GM10266 (cell line): ENCODE measurements at regions not wholly inside any gene's neighbourhood (a gene's known extent, or its start where the extent isn't known, plus 50 kb on each side); places are given as distances from the start of the nearest gene placed in this dataset.

Source experiments
- DNase-seq: peaks from one replicate; pipeline ENCODE4 v3.0.0; 2012; ENCODE audit errors: extremely low spot score
- TF ChIP-seq, protein P1 (sequence below): IDR thresholded peaks from 2 replicates; pipeline ENCODE4 v1.5.1; 2012; ENCODE audit warnings: mild to moderate bottlenecking, low read depth; ENCODE audit not compliant: control insufficient read depth, insufficient read depth; ENCODE audit errors: missing control alignments

DNA sequence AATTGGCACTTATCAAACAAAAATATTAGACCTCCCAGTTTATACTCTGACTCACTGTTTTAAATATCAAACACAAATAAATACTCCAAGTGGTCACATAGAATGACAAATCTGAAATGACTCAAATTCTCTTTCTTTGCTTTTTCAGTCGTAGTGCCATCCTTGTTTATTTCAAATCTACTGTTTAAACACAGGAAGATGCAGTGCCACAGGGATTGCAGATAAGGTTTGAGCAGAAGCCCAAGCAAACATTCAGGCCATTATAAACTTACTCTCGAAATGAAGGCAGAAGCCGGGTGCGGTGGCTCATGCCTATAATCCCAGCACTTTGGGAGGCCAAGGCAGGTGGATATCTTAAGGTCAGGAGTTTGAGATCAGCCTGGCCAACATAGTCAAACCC is 255.4 kb upstream of the PLXNA2 start:
- TF ChIP-seq, protein P1, sequence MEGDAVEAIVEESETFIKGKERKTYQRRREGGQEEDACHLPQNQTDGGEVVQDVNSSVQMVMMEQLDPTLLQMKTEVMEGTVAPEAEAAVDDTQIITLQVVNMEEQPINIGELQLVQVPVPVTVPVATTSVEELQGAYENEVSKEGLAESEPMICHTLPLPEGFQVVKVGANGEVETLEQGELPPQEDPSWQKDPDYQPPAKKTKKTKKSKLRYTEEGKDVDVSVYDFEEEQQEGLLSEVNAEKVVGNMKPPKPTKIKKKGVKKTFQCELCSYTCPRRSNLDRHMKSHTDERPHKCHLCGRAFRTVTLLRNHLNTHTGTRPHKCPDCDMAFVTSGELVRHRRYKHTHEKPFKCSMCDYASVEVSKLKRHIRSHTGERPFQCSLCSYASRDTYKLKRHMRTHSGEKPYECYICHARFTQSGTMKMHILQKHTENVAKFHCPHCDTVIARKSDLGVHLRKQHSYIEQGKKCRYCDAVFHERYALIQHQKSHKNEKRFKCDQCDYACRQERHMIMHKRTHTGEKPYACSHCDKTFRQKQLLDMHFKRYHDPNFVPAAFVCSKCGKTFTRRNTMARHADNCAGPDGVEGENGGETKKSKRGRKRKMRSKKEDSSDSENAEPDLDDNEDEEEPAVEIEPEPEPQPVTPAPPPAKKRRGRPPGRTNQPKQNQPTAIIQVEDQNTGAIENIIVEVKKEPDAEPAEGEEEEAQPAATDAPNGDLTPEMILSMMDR: no peak
- no peak for DNase-seq

GRCh38 chr1:208500375-208500774 is 256.2 kb upstream of the PLXNA2 start:
- DNase-seq: no peak
- TF ChIP-seq, protein P1: no peak

- TF ChIP-seq, protein P1: no peak
- DNase-seq: no peak
Observed at GRCh38 chr1:208501542-208501941, 257.4 kb upstream of the PLXNA2 start.

DNA sequence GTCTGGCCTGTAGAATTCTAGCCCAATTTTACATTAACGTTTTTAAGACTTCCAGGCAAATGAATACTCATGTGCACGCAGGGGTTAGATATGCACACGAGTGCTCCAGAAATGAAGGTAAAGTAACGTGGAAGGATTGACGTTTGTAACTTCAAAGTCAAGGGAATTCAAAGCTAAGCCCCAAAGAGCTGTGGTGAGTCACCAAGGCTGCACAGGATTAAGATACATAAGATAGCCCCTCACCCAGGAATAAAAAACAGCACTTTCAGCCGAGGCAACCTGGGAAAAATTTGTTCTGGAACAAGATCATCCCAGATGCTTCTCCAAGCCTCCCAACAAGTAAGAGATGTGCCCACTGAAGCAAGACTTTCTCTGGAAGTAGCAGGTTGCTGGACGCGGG is 259.6 kb upstream of the PLXNA2 start:
- DNase-seq: no peak

DNA sequence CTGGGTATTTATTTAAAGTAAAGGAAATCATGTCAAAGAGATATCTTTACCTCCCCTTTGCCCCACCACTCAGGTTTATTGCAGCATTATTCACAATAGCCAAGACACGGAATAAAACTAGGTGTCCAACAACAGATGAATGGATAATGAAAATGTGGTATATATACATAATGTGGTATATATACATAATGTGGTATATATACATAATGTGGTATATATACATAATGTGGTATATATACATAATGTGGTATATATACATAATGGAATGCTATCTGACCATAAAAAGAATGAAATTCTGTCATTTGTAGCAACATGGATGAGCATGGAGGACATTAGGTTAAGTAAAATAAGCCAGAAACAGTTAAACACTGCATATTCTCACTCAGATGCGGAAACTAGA is 262.6 kb upstream of the PLXNA2 start:
- DNase-seq: no peak
- TF ChIP-seq, protein P1: no peak

More for the DNA sequence above, 259.6 kb upstream of the PLXNA2 start:
- TF ChIP-seq, protein P1: no peak

DNA sequence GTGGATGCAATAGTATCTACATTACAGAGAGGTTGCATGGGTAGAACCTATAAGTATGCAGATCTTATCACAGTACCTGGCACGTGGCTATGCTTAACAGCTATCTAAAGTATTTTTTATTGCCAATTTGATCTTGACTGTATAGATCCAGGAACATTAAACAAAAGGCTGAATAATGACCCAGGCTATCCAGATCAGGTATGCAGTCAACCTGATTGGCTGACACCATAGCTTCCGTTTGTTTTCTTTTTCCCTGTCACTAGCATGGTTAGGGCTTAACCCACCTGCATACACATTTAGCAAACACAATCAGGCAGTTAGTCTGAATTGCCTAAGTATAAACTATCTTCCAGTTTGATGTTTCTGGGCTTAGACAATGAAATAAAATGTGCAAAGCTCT is 264.9 kb upstream of the PLXNA2 start:
- DNase-seq: no peak
- TF ChIP-seq, protein P1: no peak

DNA sequence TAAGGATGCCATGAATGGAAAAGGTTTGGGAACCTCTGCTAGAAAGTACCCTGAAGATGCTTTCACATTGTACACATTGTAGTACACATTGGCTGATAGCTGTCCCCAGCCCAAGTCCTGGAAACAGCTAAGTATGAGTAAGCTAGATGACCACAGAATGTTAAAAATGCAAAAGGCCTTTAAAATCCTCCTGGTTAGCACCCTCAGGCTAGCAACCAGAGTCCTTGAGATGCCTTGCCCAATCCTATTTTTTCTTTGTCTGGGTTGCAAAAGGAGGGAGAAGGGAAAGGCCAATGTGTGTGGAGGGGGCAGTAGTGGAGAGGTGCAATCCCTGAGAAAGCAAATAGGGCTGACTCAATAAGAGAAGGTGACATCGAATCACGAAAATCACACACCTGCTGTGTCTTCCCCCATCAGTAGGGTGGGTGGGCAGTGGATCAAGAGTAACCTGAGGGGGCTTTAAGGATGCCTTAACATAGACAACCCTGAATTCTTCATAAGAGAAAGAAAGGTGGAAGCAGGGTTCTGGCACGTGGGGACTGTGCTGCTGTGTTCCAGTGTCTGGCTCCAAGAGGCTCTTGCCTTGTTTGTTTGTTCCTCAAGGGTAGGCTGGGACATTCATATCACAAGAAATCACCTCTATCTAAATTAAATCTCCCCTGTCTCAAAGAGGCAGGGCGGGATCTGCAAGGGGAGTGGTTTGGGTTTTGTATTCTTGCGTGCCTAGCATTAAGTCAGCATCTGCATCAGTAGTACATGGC is 266.2 kb upstream of the PLXNA2 start:
- no peak for DNase-seq
- TF ChIP-seq, protein P1: no peak
